GM13976 (cell line): ENCODE measurements at regions not wholly inside any gene's neighbourhood (a gene's known extent, or its start where the extent isn't known, plus 50 kb on each side); places are given as distances from the start of the nearest gene placed in this dataset.

Source experiments
- DNase-seq: peaks from one replicate; pipeline ENCODE4 v3.0.0; 2012; ENCODE audit warnings: low spot score
- in situ Hi-C: fragments of 300-500 bp; cut with MboI; formaldehyde crosslinking; loops from one replicate; pipeline ENCODE4 v1.12.0; 2022; ENCODE audit warnings: low sequenced_read_pairs, mixed read lengths, inconsistent platforms; ENCODE audit not compliant: unreplicated experiment
- TF ChIP-seq, protein P1 (sequence below): IDR thresholded peaks from 2 replicates; pipeline ENCODE4 v1.5.1; 2012; ENCODE audit warnings: borderline replicate concordance, mild to moderate bottlenecking; ENCODE audit not compliant: insufficient read depth; ENCODE audit errors: extremely low read depth, missing control alignments, control extremely low read depth

DNA sequence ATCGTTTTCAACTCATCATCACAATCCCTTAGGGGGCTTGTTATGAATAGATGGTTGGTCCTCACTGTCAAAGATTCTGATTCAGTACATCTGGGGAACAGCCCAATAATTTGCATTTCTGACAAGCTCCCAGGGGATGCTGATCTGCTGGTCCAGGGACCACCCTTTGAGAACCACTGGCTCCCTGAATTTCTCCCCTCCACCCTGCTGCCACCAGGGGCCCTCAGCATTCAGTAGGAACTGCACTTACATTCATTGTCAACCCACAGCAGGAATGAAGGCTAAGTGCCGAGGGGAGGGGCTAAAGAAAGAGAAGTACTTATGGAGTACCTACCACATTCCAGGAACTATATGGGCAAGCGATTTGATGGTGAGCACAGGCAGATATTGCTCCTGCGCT is 85.9 kb downstream of the BOD1 start:
- TF ChIP-seq, protein P1, sequence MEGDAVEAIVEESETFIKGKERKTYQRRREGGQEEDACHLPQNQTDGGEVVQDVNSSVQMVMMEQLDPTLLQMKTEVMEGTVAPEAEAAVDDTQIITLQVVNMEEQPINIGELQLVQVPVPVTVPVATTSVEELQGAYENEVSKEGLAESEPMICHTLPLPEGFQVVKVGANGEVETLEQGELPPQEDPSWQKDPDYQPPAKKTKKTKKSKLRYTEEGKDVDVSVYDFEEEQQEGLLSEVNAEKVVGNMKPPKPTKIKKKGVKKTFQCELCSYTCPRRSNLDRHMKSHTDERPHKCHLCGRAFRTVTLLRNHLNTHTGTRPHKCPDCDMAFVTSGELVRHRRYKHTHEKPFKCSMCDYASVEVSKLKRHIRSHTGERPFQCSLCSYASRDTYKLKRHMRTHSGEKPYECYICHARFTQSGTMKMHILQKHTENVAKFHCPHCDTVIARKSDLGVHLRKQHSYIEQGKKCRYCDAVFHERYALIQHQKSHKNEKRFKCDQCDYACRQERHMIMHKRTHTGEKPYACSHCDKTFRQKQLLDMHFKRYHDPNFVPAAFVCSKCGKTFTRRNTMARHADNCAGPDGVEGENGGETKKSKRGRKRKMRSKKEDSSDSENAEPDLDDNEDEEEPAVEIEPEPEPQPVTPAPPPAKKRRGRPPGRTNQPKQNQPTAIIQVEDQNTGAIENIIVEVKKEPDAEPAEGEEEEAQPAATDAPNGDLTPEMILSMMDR: no peak
- in situ Hi-C loops: no loop called here
- DNase-seq: no peak

DNA sequence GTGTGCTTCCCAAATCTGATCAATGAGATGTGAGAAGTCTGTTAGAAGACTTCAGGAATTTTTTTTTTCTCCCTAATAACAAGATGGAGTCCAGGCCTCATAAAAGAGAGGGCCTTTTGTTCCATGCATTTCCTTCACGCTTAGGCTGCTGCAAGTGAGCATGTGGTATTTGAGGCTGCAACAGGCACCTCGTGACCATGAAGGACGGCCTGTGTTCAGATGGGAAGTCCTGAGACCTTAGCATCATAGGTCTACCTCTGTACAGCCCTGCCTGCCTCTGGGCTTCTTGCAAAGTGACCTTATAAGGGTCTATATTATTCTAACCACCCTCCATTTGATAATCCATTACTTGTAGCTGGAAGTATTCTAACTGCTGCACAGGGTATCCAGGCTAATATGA is 86.6 kb downstream of the BOD1 start:
- DNase-seq: no peak
- in situ Hi-C loops: no loop called here
- TF ChIP-seq, protein P1: no peak

DNA sequence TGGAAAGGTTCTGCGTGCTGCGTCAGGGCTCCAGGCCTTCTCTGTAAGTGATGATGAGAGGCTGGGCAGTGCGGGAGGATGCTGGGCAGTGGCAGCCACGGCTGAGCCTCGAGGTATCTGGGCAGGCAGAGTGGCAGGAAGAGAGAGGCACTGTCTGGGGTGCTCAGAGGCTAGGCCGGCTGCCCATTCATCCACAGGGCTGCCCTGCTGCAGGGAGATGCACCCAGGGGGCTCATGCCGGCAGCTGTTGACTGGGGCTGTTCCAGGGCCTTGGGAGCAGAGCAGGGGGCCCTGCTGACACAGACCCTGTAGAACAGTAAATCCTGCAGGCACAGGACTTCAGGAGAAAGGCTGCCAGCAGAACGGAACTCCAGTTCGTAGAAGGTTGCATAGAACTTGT is 88.8 kb downstream of the BOD1 start:
- in situ Hi-C loops: no loop called here
- DNase-seq: no peak
- TF ChIP-seq, protein P1: no peak

DNA sequence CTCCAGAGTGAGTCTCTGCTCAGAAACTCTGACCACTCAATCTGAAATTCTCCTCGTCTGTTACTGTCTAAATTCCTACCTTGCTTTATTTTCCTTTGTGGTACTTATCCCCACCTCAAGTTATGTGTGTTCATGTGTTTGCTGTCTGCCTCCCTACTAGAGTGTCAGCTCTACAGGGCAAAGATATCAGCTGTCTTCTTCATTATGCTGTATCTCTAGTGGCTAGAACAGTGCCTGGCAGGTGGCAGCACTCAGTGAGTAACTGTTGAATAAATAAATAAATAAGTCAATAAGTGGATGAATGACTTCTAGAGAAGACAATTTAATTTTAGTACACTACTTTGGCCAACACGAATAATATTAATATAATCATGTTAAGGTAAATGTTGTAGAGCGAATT is 92.3 kb downstream of the BOD1 start:
- in situ Hi-C loops: no loop called here
- DNase-seq: no peak
- TF ChIP-seq, protein P1: no peak

DNA sequence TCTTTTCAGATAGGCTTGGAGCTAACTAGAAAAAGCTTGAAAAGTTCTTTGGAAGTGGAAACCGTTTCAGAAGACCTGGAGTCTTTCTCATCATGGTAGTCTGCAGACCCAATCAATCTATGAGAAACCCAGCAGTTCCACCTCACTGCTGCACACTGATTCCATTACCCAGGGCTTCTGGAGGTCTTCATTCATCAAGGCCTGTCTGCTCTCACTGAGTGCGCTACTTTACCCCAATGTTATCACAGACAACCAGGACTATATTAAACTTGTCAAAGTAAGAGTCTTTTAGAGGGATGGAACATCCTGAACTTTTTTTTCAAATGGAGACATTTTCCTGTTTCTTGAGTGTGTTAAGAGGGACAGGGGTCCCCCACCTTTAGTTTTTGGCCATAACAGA is 93.1 kb downstream of the BOD1 start:
- no peak for DNase-seq
- in situ Hi-C loops: no loop called here
- TF ChIP-seq, protein P1: no peak

DNA sequence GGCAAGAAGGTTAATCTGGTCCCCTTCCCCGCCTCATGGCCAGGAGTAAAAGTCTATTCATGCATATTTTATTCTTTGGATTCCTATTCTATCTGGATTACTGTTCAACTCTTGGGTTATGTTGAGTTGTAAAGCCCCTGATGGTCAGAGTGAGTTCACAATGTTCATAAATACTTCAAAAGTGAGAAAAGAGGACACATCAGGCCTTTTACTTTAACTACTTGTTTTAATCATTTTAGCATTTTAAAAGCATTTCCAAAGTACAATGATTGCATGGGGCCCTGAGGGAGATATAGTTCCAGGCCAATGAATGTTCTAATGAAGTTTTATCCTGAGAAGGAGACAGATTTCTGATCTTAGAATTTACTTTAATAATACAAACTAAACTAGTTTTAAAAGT is 93.9 kb downstream of the BOD1 start:
- in situ Hi-C loops: no loop called here
- no peak for DNase-seq
- TF ChIP-seq, protein P1: no peak

DNA sequence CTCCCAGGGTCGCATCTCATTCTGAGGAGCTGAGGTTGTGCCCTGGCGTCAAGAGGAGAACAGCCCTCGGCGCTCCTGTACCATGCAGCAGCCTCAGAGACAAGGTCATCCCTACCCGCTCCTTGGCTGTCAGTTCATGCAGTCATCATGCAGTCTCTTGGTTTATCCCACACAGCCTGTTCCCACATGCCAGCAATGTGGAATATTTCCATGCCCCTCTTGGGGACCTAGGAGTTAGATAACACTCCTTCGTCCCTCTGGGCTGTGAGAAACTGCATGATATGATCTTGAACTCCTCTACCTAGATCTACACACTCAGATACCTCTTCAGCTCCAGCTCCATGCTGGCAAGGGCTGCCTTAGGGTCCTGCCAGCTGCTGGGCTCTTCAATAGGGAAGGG is 97.6 kb downstream of the BOD1 start:
- TF ChIP-seq, protein P1: no peak
- in situ Hi-C loops: no loop called here
- no peak for DNase-seq
